Activated T-helper 1 cell treated with anti-CD3 and anti-CD28 coated beads, Interleukin-12 subunit alpha, Interleukin-12 subunit beta, Interleukin-2, Interleukin-4 antibody, amounts not matched to agents 30 ng/mL and 10 ng/mL and 1 ng/mL, durations not matched to agents 14 hours and 24 hours and 36 hours (primary cell): ENCODE measurements at regions not wholly inside any gene's neighbourhood (a gene's known extent, or its start where the extent isn't known, plus 50 kb on each side); places are given as distances from the start of the nearest gene placed in this dataset.

Source experiments
- DNase-seq: peaks from one replicate; pipeline ENCODE4 v3.0.0; 2021; ENCODE audit warnings: low spot score
- H3K27ac Mint-ChIP-seq: one replicate; pipeline ENCODE4 v1.8.0; 2021; ENCODE audit warnings: mild to moderate bottlenecking, mixed read lengths
- H3K27me3 Mint-ChIP-seq: one replicate; pipeline ENCODE4 v1.8.0; 2022; ENCODE audit warnings: mild to moderate bottlenecking, moderate library complexity, mixed read lengths; ENCODE audit not compliant: insufficient read depth
- H3K36me3 Mint-ChIP-seq: one replicate; pipeline ENCODE4 v1.8.0; 2021; ENCODE audit warnings: low read depth, mixed read lengths
- H3K4me1 Mint-ChIP-seq: one replicate; pipeline ENCODE4 v1.8.0; 2021; ENCODE audit warnings: low read depth, mixed read lengths
- H3K4me3 Mint-ChIP-seq: one replicate; pipeline ENCODE4 v1.8.0; 2021; ENCODE audit warnings: mild to moderate bottlenecking, moderate library complexity, mixed read lengths
- H3K9me3 Mint-ChIP-seq: one replicate; pipeline ENCODE4 v1.8.0; 2021; ENCODE audit warnings: mixed read lengths
- intact Hi-C: fragments of 100-400 bp; cut with micrococcal nuclease; formaldehyde crosslinking; loops from one replicate; pipeline ENCODE4 v1.15.1; 2024

- H3K36me3 Mint-ChIP-seq: no peaks in the 10 kb centered on the region
- H3K4me3 Mint-ChIP-seq: no peak overlapping the region
- H3K27me3 Mint-ChIP-seq: no peaks in the 10 kb centered on the region
- DNase-seq: no peak
- no peaks in the 10 kb centered on the region for H3K4me1 Mint-ChIP-seq
- no peak overlapping the region for H3K27ac Mint-ChIP-seq
- H3K9me3 Mint-ChIP-seq: no peaks in the 10 kb centered on the region
- intact Hi-C loops: loop anchor here (1.0 to 10.0 kb wide), 2 partner anchors 50 to 134 kb away; no protein-coding TSS in a partner anchor
Measured at GRCh38 chr10:2978574-2979273, 88.6 kb upstream of the PFKP start.

- DNase-seq: no peak
- no peaks in the 10 kb centered on the region for H3K9me3 Mint-ChIP-seq
- H3K27me3 Mint-ChIP-seq: no peaks in the 10 kb centered on the region
- no peaks in the 10 kb centered on the region for H3K4me1 Mint-ChIP-seq
- no peak overlapping the region for H3K27ac Mint-ChIP-seq
- H3K36me3 Mint-ChIP-seq: no peaks in the 10 kb centered on the region
- H3K4me3 Mint-ChIP-seq: no peak overlapping the region
- intact Hi-C loops: loop anchor here (1.0 to 10.0 kb wide), 2 partner anchors 50 to 133 kb away; no protein-coding TSS in a partner anchor
Measured at GRCh38 chr10:2978111-2978510, 89.2 kb upstream of the PFKP start.

- H3K36me3 Mint-ChIP-seq: no peaks in the 10 kb centered on the region
- H3K4me3 Mint-ChIP-seq: no peak overlapping the region
- H3K9me3 Mint-ChIP-seq: no peaks in the 10 kb centered on the region
- no peak for DNase-seq
- H3K4me1 Mint-ChIP-seq: no peaks in the 10 kb centered on the region
- intact Hi-C loops: loop anchor here (10.0 kb wide), 1 partner anchor 130 kb away; no protein-coding TSS in a partner anchor
- no peaks in the 10 kb centered on the region for H3K27me3 Mint-ChIP-seq
- no peak overlapping the region for H3K27ac Mint-ChIP-seq
Measured at GRCh38 chr10:2974503-2975207, 92.7 kb upstream of the PFKP start.

- Mint-ChIP-seq H3K27ac (no peak overlapping the region), H3K9me3 (no peaks in the 10 kb centered on the region), H3K36me3 (no peaks in the 10 kb centered on the region), H3K4me1 (no peaks in the 10 kb centered on the region), H3K27me3 (no peaks in the 10 kb centered on the region), H3K4me3 (no peak overlapping the region)
- DNase-seq: no peak
- intact Hi-C loops: loop anchor here (10.0 kb wide), 1 partner anchor 129 kb away; no protein-coding TSS in a partner anchor
Measured at GRCh38 chr10:2974083-2974482, 93.3 kb upstream of the PFKP start.

GRCh38 chr10:2972810-2973209 is 94.5 kb upstream of the PFKP start:
- Mint-ChIP-seq H3K9me3 (no peaks in the 10 kb centered on the region), H3K27me3 (no peaks in the 10 kb centered on the region), H3K27ac (no peak overlapping the region), H3K36me3 (no peaks in the 10 kb centered on the region), H3K4me1 (no peaks in the 10 kb centered on the region), H3K4me3 (no peak overlapping the region)
- no peak for DNase-seq
- intact Hi-C loops: loop anchor here (10.0 kb wide), 1 partner anchor 128 kb away; no protein-coding TSS in a partner anchor

GRCh38 chr10:2972216-2972615 is 95.1 kb upstream of the PFKP start:
- no peaks in the 10 kb centered on the region for H3K4me1 Mint-ChIP-seq
- no peak for DNase-seq
- H3K27me3 Mint-ChIP-seq: no peaks in the 10 kb centered on the region
- no peaks in the 10 kb centered on the region for H3K36me3 Mint-ChIP-seq
- H3K4me3 Mint-ChIP-seq: no peak overlapping the region
- intact Hi-C loops: loop anchor here (10.0 kb wide), 1 partner anchor 127 kb away; no protein-coding TSS in a partner anchor
- no peak overlapping the region for H3K27ac Mint-ChIP-seq
- no peaks in the 10 kb centered on the region for H3K9me3 Mint-ChIP-seq

GRCh38 chr10:2970190-2970823 is 97.0 kb upstream of the PFKP start:
- no peak overlapping the region for H3K4me3 Mint-ChIP-seq
- no peaks in the 10 kb centered on the region for H3K27me3 Mint-ChIP-seq
- no peaks in the 10 kb centered on the region for H3K4me1 Mint-ChIP-seq
- DNase-seq: no peak
- intact Hi-C loops: loop anchor here (10.0 kb wide), 1 partner anchor 126 kb away; no protein-coding TSS in a partner anchor
- no peak overlapping the region for H3K27ac Mint-ChIP-seq
- no peaks in the 10 kb centered on the region for H3K36me3 Mint-ChIP-seq
- H3K9me3 Mint-ChIP-seq: no peaks in the 10 kb centered on the region

GRCh38 chr10:2968401-2969058 is 98.8 kb upstream of the PFKP start:
- no peak for DNase-seq
- intact Hi-C loops: no loop called here
- no peak overlapping the region for H3K27ac Mint-ChIP-seq

GRCh38 chr10:2966134-2966533 is 101.2 kb upstream of the PFKP start:
- H3K36me3 Mint-ChIP-seq: no peaks in the 10 kb centered on the region
- no peaks in the 10 kb centered on the region for H3K9me3 Mint-ChIP-seq
- H3K27me3 Mint-ChIP-seq: no peaks in the 10 kb centered on the region
- intact Hi-C loops: no loop called here
- H3K27ac Mint-ChIP-seq: no peak overlapping the region
- no peak for DNase-seq
- no peak overlapping the region for H3K4me3 Mint-ChIP-seq
- no peaks in the 10 kb centered on the region for H3K4me1 Mint-ChIP-seq

More at GRCh38 chr10:2968401-2969058, 98.8 kb upstream of the PFKP start:
- no peak overlapping the region for H3K4me3 Mint-ChIP-seq
- H3K36me3 Mint-ChIP-seq: no peaks in the 10 kb centered on the region
- no peaks in the 10 kb centered on the region for H3K4me1 Mint-ChIP-seq
- H3K27me3 Mint-ChIP-seq: no peaks in the 10 kb centered on the region
- H3K9me3 Mint-ChIP-seq: no peaks in the 10 kb centered on the region

- H3K4me1 Mint-ChIP-seq: no peaks in the 10 kb centered on the region
- H3K27me3 Mint-ChIP-seq: no peaks in the 10 kb centered on the region
- no peak for DNase-seq
- H3K4me3 Mint-ChIP-seq: no peak overlapping the region
- intact Hi-C loops: no loop called here
- H3K27ac Mint-ChIP-seq: no peak overlapping the region
- H3K36me3 Mint-ChIP-seq: no peaks in the 10 kb centered on the region
- H3K9me3 Mint-ChIP-seq: no peaks in the 10 kb centered on the region
Measured at GRCh38 chr10:2964632-2965296, 102.6 kb upstream of the PFKP start.

GRCh38 chr10:2963889-2964631 is 103.3 kb upstream of the PFKP start:
- Mint-ChIP-seq H3K9me3 (no peaks in the 10 kb centered on the region), H3K27me3 (no peaks in the 10 kb centered on the region), H3K4me3 (no peak overlapping the region), H3K27ac (no peak overlapping the region), H3K36me3 (no peaks in the 10 kb centered on the region), H3K4me1 (no peaks in the 10 kb centered on the region)
- no peak for DNase-seq
- intact Hi-C loops: no loop called here

- Mint-ChIP-seq H3K4me1 (no peaks in the 10 kb centered on the region), H3K9me3 (no peaks in the 10 kb centered on the region), H3K27ac (no peak overlapping the region), H3K27me3 (no peaks in the 10 kb centered on the region), H3K36me3 (no peaks in the 10 kb centered on the region), H3K4me3 (no peak overlapping the region)
- DNase-seq: no peak
- intact Hi-C loops: no loop called here
Measured at GRCh38 chr10:2962194-2962593, 105.2 kb upstream of the PFKP start.
